ENCODE measurements at regions not wholly inside any gene's neighbourhood (a gene's known extent, or its start where the extent isn't known, plus 50 kb on each side); places are given as distances from the start of the nearest gene placed in this dataset.
"Not testable (repeated sequence)": the region's sequence is repeated elsewhere in the genome, so short reads cannot be mapped to it uniquely, and the experiment has no call there.

GRCh38 chr9:38342532-38342931 is 50.0 kb upstream of the ALDH1B1 start:
- DNase-seq (ENCODE audit: low read depth in 2 of 2): no peak

GRCh38 chr9:38342096-38342495 is 50.4 kb upstream of the ALDH1B1 start:
- DNase-seq (ENCODE audit: low read depth in 2 of 2): no peak

GRCh38 chr9:38339496-38339895 is 53.0 kb upstream of the ALDH1B1 start:
- no peak for DNase-seq (ENCODE audit: low read depth in 2 of 2)

GRCh38 chr9:38339087-38339486 is 53.4 kb upstream of the ALDH1B1 start:
- DNase-seq (ENCODE audit: low read depth in 2 of 2): no peak

- DNase-seq (ENCODE audit: low read depth in 2 of 2): no peak
Measured at GRCh38 chr9:38338342-38339018, 54.0 kb upstream of the ALDH1B1 start.

GRCh38 chr9:38337706-38338264 is 54.7 kb upstream of the ALDH1B1 start:
- no peak for DNase-seq (ENCODE audit: low read depth in 2 of 2)

GRCh38 chr9:38337181-38337580 is 55.3 kb upstream of the ALDH1B1 start:
- DNase-seq (ENCODE audit: low read depth in 2 of 2): no peak

GRCh38 chr9:38336341-38336740 is 56.2 kb upstream of the ALDH1B1 start:
- no peak for DNase-seq (ENCODE audit: low read depth in 2 of 2)

GRCh38 chr9:38335686-38336085 is 56.8 kb upstream of the ALDH1B1 start:
- no peak for DNase-seq (ENCODE audit: low read depth in 2 of 2)

GRCh38 chr9:38334234-38334633 is 58.3 kb upstream of the ALDH1B1 start:
- DNase-seq (ENCODE audit: low read depth in 2 of 2): no peak

- DNase-seq (ENCODE audit: low read depth in 2 of 2): no peak
Measured at GRCh38 chr9:38333047-38333446, 59.5 kb upstream of the ALDH1B1 start.

GRCh38 chr9:38332625-38333024 is 59.9 kb upstream of the ALDH1B1 start:
- DNase-seq (ENCODE audit: low read depth in 2 of 2): no peak

- no peak for DNase-seq (ENCODE audit: low read depth in 2 of 2)
Measured at GRCh38 chr9:38331141-38331540, 61.4 kb upstream of the ALDH1B1 start.

- no peak for DNase-seq (ENCODE audit: low read depth in 2 of 2)
Measured at GRCh38 chr9:38329968-38330367, 62.5 kb upstream of the ALDH1B1 start.

GRCh38 chr9:38328765-38329164 is 63.7 kb upstream of the ALDH1B1 start:
- no peak for DNase-seq (ENCODE audit: low read depth in 2 of 2)

GRCh38 chr9:38326122-38326521 is 66.4 kb upstream of the ALDH1B1 start:
- no peak for DNase-seq (ENCODE audit: low read depth in 2 of 2)

GRCh38 chr9:38324213-38324612 is 68.3 kb upstream of the ALDH1B1 start:
- DNase-seq (ENCODE audit: low read depth in 2 of 2): not testable (repeated sequence)

GRCh38 chr9:38322937-38323336 is 69.6 kb upstream of the ALDH1B1 start:
- no peak for DNase-seq (ENCODE audit: low read depth in 2 of 2)

- no peak for DNase-seq (ENCODE audit: low read depth in 2 of 2)
Measured at GRCh38 chr9:38319496-38320173, 72.9 kb upstream of the ALDH1B1 start.

- DNase-seq (ENCODE audit: low read depth in 2 of 2): no peak
Measured at GRCh38 chr9:38318759-38319495, 73.6 kb upstream of the ALDH1B1 start.

- no peak for DNase-seq (ENCODE audit: low read depth in 2 of 2)
Measured at GRCh38 chr9:38316166-38316780, 76.2 kb upstream of the ALDH1B1 start.

- no peak for DNase-seq (ENCODE audit: low read depth in 2 of 2)
Measured at GRCh38 chr9:38315085-38315595, 77.4 kb upstream of the ALDH1B1 start.

Data from stimulated activated CD8-positive, alpha-beta memory T cell treated with anti-CD3 and anti-CD28 coated beads, Interleukin-2, amount 100 ng/mL, for 1 hour (primary cell).